GM21528 (cell line): ENCODE measurements at regions not wholly inside any gene's neighbourhood (a gene's known extent, or its start where the extent isn't known, plus 50 kb on each side); places are given as distances from the start of the nearest gene placed in this dataset.
"Not testable (repeated sequence)": the region's sequence is repeated elsewhere in the genome, so short reads cannot be mapped to it uniquely, and the experiment has no call there.

Experiments
- ATAC-seq: cut with Tn5 transposase; IDR thresholded peaks from one replicate; pipeline ENCODE4 v1.9.1; 2021; ENCODE audit warnings: mild to moderate bottlenecking, moderate library complexity; ENCODE audit not compliant: unreplicated experiment, low FRiP score

DNA sequence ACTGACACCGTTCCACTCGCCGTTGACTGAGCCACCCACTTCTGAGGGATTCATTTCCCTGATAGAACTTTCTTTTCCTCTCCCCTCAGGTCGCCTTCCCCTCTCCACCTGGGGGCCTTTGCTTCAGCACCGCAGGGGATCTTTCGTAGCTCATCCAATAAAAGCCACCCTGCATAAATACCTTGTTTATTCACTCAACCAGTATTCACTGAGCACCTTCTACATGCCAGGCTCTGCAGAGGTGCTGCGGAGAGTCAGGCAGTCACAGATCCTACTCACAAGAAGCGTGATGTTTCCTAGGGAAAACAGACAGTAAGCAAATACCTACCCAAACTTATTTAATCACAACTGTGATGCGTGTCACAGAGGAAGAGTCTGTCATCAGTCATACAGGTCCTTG, 127.7 kb downstream of the TEX36 start:
- ATAC-seq: no peak

DNA sequence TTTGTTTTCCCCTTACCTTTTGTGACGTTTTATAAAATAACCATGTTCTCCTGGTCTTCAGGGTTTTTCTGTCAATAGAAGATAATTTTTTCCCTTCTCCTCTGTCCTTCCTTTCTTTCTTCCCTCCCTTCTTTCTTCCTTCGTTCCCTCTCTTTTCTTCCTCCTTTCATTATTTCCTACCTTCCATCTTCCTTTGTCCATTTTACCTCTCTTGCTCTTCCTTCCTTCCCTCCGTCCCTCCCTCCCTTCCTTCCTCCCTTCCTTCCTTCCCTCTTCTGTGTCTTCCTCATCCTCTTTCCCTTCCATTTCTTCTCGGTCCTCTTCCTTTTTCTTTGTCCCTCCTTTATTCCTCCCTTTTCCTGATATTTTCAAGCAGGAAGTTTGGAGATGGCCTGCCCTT, 128.2 kb downstream of the TEX36 start:
- no peak for ATAC-seq

DNA sequence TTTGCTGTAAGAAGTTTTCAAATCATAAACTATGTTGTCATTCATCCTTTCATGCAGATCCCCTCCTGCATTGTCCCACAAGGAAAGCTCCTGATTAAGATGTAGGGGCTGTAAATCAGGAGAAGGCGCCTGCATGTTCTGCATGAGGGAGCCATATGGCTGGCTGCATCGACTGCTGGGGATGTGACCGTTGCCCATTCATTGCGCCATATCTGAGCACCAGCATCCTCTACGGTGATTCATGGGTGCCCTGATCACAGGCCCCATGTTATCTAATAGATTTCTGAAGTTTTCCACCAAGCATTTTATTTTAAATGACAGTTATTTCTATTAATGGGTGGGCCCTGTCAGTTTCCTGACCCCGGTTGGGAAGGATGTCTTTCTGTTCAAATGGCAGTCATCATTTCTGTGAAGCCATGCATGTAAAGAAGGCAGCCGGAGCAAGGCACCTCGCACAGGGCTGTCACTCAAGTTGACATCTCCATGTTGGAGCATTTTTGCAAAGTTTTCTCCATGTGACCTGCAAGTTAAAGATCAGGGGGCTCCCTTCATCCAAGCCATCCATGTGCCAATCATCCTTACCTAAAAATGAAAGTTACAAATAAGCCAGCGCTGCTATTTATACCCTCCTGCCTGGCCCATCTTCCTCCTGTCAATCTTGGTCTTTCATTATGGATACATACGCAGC, 128.8 kb downstream of the TEX36 start:
- ATAC-seq: no peak

DNA sequence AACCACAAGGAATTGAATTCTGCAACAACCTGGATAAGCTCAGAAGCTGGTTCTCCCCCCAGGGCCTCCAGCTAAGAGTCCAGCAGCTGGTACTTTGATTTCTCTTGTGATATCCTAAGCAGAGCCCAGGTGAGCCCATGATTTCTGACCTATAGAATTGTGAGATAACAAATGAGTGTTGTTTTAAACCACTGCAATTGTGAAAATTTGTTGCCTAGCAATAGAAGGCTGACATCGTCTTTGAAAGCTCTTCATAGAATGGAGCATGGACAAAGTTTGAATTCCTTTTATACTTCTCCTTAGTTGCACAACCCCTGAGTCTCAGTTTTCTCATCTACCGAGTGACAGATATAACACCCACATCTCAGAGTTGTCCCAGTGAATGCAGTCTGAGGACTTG, 129.9 kb downstream of the TEX36 start:
- no peak for ATAC-seq

DNA sequence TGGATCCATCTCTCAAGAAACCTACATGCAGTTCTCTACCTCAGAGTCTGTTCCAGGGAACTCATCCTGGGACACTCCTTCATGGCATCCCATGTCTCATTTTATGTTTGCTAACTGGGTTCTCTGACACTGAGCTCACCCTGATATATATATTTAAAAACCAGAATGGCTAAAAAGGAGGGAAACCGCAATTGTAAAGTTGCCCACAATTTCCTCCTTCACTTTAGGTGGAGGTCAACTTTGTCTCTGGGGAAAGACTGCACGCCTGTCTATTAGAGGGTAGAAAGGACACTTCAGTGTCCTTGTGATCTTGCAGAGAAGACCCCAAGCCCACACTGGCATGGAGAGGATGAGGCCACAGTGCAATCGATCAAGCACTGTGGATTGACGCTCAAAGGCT, 131.7 kb downstream of the TEX36 start:
- ATAC-seq: no peak

DNA sequence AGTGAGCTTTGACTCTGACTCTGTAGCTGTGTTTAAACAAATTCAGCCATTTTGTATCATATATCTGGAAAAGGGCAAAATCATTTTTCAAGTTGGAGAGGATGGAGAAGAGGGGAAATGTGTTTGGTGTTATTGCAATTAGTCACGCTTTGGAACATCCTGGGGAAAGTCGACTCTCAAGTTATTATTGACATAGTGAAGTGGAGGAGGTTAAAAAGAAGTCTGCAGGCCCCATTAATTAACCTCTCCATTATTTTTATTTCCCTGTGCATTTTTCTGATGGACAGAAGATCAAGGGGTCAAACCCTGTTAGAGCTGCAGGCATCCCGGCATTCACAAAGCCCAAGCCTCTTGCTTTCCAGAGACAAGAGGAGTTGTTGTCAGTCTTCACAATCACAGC, 132.6 kb downstream of the TEX36 start:
- ATAC-seq: no peak

DNA sequence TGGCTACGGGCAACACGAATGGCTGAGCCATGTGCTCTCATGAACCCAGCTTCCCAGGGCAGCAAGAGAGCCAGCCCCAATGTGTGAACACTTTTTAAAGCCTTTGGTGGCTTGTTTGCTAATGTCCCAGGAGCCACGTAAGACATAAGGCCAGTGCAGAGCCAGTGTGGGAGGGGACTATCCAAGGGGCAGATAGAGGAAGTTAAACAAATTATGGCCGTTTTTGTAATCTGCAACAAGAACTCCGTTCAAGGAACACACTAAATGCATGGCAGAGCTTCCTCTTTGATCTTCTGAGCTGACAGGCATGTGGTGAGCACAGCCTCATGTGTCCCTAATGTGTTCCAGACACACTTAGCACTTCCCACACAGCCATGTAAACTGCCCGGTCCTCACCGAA, 133.3 kb downstream of the TEX36 start:
- ATAC-seq: no peak

DNA sequence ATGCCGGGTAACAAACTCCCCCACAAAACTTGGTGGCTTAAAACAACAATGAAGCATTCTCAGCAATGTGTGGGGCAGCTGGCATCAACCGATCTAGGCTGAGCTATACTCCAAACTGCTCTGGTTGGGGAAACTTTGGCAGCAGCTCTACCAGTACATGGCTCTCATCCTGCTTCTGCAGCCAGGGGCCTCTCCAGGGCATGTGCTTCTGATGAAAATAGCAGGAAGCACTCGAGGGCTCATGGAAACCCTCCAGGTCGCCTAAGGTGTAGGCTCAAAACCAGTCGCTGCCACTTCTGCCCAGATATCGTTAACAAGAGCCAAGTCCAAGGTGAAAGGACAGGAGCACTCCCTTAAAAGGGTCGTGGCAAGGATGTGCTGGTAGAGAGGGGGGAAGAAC, 134.1 kb downstream of the TEX36 start:
- no peak for ATAC-seq

DNA sequence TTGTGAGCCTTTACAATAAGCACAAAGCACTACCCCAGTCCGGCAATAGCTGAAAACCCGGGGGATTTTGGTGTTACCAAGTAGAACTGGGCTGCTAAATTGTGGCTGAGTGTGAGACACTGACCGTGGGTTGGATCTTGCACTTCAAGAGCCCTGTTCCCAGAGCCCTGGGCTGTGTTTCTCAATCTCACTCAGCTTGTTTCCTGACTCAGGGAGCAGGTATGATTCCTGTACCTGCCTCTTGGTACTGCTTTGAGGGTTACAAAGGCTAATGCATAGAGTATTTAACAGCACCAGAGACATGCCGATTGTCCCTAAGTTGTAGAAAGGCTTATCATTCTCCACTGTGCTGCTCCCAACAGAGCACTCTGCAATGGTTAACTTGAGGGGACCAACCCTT, 134.6 kb downstream of the TEX36 start:
- ATAC-seq: no peak

DNA sequence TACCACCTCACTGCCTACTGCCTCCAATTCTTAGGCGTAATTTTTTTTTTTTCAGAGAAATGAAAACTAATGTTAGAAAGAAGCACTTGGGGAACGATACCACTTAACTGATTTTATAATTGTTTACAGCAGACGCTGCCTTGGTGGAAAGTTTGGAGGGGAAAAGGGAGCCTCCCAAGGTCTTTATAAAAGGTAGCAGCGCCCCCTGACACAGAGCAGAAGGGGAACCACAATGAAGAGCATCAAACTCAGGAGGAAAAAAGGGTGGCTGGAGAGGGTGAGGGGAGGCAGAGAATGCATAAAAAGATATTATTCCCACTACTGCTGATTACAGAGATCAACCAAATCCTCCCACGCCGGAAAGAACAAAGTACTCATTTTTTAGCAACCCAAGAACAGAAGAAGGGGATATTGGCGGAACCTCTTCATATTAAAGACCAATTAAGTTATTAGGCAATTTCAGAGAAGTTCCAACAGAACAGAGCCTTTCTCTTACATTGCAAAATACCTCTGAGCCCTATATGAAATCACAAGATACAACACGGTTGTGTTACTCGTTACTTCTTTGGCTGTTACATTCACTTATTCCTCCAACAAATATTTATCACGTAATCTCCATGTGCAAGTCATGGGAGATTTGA, 135.8 kb downstream of the TEX36 start:
- ATAC-seq: no peak

DNA sequence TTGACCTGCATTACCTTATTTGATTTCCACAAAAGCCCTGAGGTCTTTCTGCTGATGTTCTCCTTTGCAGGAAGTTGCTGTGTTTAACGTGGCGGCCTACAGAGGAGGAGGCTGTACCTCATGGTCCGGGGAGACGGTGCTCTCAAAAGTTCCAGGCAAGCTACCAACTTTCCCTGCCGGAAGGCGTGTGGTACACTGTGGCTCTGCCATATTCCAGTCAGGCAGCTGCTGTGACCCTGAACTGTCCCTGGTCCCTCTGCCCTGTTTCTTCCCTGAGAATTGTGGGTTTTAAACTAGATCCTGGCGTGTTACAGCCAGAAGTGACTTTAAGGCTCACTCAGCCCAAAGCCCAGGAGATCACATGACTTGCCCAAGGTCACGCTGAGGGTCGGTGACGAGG, 139.2 kb downstream of the TEX36 start:
- ATAC-seq: no peak

DNA sequence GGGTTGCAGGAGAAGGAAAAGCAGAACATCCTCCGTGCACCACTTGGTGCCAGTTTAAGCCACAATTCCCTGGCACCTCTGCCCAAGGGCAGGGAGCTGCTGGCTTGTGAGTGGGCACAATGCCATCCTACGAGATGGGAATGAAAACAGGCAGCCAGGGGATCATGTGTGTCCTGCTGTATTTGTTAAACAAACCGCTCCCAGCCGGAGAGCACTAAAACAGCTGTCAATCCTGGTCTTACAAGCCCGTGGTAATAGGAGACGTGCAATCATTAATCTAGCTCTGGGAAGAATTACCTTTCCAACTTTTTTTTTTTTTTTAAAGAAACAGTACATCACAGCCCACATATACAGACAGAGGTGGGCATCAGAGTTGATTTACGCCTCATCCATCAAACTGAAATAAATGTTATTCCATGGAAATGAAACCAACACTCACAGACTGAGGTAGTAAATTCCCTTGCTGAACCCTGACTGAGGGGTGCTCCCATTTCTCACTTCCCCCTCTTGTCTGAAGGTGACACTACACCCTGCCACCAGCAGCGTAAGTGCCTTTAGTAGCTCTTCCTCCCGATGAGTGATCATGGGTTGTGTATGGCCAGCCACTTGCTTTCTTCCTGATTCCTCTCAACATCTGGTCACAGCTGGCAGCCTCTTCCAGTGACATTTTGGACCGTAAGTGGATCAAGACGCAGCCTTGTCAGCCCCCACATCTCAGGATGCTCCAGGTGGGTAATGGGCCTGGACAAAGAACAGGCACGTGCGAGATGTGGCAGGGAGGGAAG, 143.8 kb downstream of the TEX36 start:
- ATAC-seq: no peak

DNA sequence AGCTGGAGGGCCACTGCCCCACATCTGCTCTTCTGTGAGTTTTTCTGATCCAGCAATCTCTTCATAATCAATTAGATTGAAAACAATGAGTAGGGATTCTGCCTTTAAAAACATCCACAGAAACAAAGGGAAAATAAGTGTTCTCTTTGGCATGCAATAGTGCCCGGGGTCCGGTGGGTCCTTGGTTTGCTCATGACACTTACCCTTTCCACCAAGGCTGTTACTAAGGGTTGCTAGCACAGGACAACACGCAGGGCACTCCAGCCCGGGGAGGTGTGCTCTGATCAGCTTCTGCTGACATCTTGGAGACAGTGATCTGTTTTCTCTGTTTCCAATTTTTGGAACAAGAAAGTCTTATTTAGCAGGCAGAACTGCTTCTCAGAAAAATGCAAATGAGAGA, 146.7 kb downstream of the TEX36 start:
- no peak for ATAC-seq

DNA sequence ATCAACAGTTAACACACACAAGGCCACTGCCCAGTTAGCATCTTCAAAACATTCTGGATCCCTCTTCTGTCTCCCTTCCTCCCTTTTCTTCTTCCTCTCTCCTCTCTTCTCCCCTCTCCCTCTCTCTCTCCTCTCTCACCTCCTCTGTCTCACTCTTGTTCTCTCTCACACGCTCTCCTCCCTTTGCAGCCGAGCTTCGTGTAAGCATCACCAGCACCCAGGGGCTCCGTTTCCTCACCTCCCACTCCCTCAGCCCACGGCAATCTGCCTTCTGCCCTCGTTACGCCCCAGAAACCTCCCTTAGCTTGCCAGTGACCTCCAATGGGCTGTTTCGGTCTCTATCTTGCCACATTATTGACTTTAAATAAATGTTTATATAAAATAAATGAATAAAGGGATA, 147.4 kb downstream of the TEX36 start:
- ATAC-seq: no peak

DNA sequence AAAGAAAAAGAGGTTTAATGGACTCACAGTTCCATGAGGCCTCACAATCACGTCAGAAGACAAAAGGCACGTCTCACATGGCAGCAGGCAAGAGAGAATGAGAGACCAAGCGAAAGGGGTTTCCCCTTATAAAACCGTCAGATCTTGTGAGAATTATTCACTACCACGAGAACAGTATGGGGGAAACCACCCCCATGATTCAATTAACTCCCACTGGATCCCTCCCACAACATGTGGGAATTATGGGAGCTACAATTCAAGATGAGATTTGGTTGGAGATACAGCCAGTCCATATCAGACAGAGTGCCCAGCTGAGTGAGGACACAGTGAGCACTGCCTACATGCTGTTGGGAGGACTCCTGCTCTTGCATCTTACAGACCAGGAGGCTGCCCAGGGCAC, 148.4 kb downstream of the TEX36 start:
- no peak for ATAC-seq

DNA sequence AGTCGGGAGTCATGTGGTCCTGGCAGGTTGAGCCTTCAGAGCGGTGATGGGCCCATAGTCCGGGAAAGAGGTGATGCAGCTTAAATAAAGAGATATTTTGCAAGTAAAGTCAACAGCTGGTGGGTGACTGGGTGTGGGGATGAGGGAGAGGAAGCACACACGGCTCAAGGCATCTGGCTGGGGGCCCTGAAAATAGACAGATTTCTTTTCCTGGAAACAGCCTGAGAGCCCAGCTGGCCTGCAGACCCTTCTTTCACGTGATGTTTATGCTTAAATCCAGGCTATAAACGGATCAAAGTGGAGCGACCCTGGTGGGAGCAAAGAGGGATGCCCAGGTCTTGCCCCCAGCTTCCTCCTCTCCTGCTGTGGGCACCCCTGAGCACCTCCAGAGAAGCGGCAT, 149.1 kb downstream of the TEX36 start:
- no peak for ATAC-seq

DNA sequence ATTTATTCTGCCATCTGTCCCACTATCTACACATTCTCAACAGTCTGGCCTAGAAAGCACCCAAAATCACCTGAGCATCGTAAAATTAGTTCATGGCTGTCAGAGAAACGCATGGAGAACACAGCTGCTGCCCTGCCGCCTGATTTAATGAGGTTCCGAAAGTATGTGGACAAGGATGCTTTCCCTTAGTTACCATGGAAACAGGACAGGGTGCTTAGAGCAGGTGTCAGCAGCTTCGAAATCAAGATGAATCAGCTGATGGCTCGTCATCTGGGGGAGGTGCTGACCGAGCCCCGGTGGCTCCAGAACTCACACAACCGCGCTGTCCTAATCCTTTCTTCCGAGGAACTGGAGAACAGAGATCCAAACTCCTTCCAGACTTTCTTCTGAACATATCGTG, 151.5 kb downstream of the TEX36 start:
- ATAC-seq: no peak

DNA sequence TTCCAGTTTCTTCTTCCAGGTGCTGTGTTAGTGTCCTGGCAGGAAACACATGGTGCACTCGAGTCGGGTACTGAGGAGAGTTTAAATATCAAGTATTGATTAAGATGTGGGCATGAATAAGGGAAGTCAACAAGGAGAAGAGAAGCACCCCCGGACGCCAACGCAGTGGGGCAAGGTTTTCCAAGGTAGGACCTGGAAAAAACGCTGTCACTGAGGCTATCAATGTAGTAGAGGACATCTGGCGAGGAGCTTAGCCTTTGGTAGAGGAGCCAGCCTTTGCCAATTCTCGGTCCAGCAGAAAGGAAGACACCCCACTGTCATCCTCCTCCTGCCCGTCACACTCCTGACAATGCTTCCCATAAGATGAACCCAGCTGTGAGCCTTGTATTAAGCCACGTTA, 159.6 kb downstream of the TEX36 start:
- no peak for ATAC-seq

DNA sequence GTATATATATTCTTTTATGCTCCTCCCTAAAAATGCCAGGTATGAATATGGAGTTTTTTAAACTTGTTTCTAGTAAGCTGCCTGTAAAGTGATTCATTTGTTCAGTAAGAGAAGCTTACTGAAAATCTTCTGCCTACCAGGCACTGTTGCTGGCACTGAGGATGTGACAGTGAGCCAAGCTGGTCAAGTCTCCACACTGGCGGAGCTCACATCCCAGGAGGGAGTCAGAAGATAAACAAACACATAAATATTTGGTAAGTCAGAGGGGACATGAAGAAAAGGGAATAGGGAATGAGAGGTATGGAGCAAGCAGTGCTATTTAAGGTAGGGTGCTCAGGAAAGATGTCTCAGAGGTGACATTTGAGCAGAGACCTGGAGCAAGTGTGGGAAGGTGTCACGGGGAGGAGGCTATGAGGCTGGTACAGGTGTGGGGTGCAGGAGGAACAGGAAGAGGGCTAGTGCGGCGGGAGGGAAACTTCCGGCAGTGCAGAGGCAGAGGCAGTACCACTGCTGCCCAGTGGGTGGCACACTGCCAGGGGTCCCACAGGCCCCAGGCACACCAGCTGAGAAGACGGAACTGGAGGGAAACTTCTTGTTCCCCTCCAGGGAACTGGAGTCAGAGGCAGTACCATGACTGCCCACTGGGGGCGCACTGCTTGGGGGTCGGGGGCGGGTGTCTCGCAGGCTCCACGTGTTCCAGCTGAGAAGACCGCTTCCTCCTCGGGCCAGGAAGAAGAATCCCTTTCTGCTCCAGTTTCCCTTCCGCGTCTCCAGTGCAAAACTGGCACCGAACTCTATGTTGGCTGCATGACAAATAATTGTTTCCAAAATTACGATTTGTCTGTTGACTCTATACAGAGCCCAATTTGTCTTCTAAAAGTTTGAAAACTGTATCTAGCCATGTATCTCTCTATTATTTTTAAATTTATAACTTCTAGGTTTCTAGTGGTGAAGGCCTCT, 161.0 kb downstream of the TEX36 start:
- ATAC-seq: peak; percentile 66

DNA sequence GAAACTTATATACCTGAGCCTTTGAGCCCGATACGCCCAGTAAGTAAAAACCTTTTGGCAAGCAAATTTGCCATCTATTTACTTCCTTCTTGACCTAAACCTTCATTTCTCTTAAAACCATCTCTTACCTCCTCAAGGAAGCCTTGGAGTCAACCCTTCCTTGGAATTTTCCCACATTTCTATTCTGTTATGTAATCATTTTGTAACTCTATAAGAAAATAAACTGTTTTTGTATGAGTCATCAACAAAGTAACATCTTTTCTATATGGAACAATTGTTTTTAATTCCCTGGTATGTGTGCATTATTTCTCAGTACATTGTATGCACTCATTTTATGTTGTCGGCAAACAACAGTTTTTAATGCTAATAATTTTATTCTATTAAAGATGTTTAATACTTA, 162.0 kb downstream of the TEX36 start:
- no peak for ATAC-seq

DNA sequence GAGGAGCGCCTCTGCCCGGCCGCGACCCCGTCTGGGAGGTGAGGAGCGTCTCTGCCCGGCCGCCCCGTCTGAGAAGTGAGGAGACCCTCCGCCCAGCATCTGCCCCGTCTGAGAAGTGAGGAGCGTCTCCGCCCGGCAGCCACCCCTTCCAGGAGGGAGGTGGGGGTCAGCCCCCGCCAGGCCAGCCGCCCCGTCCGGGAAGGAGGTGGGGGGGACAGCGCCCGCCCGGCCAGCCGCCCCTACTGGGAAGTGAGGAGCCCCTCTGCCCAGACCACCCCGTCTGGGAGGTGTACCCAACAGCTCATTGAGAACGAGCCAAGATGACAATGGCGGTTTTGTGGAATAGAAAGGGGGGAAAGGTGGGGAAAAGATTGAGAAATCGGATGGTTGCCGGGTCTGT, 164.6 kb downstream of the TEX36 start:
- not testable (repeated sequence) for ATAC-seq
